H4 (cell line): ENCODE measurements at regions not wholly inside any gene's neighbourhood (a gene's known extent, or its start where the extent isn't known, plus 50 kb on each side); places are given as distances from the start of the nearest gene placed in this dataset.
A peak's percentile ranks its signal among the peaks of the same experiment; 100 is the strongest.

Source experiments
- DNase-seq: peaks from one replicate; pipeline ENCODE4 v3.0.0-alpha.2; 2015; ENCODE audit warnings: low spot score

DNA sequence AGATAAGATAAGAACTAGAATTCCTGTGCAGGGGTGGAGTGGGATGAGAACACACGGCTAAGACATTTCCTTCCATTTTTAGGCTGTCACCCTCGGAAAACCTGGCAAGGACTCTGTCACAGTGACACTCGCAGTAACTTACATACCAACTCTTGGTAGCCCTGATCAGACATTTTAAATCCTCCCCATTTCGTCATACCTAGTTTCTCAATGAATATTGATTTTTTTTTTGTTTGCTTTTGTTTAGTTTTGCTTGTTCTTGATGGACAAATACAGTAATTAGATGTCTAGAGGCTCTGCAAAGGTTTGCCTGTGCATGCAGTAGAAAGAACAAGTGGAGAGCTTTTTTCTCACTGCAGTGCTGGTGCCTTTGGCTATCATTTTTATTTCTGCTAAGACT, 213.0 kb upstream of the FAM83B start:
- no peak for DNase-seq

DNA sequence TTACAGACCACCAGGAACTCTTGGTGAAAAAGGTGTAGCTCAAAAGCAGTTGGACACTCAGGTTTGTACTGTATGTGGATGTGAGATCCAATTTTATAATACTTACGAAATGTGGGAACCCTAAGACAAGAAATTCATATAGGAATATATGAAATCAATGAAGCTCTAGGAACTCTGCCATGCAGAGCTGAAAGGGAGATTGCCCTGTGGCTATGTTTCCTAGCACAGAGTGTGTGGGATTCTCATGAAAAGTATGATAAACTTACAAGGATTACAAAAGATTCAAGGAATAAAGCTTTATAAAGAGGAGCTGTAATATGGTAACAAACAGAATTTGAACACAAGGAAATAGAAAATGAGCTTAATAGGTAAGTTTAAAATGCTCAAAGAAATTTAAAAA, 205.7 kb upstream of the FAM83B start:
- no peak for DNase-seq

- no peak for DNase-seq
These were observed 200.3 kb upstream of the FAM83B start for GRCh38 chr6:54646069-54646950.

GRCh38 chr6:54646951-54647664, 199.5 kb upstream of the FAM83B start:
- DNase-seq, result no peak

DNA sequence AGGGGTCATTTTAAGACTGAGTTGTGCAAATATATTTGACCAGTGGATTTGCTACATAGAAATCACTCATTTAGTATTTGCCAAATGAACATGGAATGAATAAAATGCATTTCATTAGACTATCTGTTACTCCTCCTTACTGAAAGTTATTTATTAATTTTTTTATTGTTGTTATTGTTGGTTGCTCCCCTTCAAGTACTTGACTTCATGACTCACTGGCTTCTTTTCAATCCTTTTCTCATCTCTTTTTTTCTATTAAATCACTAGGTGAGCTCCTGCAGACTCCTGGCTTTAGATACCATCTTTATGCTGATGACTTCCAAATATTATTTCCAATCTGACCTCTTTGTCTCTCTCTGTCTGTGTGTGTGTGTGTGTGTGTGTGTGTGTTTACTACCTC, 192.2 kb upstream of the FAM83B start:
- DNase-seq, result no peak

GRCh38 chr6:54655162-54655561, 191.4 kb upstream of the FAM83B start:
- no peak for DNase-seq

DNA sequence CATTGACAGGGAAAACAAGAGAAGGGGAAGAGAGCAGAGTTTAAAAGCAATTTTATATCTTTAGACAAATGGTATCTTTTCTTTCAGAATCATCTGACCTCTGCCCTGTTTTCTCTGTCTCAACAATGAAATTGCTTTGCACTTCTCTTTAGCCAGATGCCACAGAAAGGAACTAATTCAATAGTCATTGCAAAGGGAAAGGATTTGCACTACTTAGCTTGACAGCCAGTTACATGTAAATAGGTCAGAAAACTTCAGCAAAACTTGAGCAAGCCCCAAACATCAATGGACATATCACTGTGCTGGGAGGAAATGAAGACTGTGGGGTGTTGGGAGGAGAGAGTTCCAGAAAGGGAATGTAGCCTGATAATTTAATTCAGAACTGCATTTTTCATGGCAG, 181.3 kb upstream of the FAM83B start:
- no peak for DNase-seq

DNA sequence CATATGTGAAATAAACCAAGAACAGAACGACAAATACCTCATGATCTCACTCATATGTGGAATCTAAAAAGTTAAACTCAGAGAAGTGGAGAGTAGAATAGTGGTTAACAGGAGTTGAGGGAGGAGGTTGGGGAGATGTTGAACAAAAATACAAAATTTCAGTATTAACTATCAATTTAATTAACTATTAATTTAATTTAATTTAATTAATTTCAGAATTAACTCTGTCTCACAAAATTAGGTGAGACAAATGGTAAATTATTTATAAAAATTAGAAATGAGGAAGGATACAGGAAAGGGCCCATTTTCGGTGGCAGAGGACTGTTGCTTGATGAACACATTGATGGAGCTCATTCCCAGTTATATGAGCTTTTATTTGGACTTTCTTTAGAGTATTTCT, 166.0 kb upstream of the FAM83B start:
- no peak for DNase-seq

- no peak for DNase-seq
These were observed 165.3 kb upstream of the FAM83B start for GRCh38 chr6:54681267-54681666.

GRCh38 chr6:54681987-54682386, 164.6 kb upstream of the FAM83B start:
- peak; percentile 22 for DNase-seq

DNA sequence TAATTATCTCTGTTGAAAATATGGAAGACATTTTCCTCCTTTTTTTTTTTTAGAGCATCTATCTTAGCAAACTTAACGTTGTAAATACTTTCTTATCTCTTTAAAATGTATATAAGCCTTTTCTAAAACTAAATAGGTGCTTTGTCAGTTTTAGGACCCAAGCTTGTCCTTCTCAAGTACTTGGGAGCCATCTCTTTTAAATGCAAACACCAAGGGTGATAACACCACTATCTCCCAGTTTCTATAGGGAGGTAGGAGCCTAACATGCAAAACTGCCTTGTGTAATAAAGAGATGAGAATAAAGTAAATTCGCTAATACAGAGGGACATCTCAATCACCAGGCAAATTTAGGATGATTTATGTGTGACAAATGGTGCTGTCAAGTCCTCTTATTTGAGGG, 157.0 kb upstream of the FAM83B start:
- DNase-seq, result no peak

GRCh38 chr6:54690596-54690995, 156.0 kb upstream of the FAM83B start:
- DNase-seq, result no peak

- DNase-seq, result no peak
These were observed 151.5 kb upstream of the FAM83B start for GRCh38 chr6:54694928-54695532.

- DNase-seq, result no peak
These were observed 150.8 kb upstream of the FAM83B start for GRCh38 chr6:54695815-54696214.

DNA sequence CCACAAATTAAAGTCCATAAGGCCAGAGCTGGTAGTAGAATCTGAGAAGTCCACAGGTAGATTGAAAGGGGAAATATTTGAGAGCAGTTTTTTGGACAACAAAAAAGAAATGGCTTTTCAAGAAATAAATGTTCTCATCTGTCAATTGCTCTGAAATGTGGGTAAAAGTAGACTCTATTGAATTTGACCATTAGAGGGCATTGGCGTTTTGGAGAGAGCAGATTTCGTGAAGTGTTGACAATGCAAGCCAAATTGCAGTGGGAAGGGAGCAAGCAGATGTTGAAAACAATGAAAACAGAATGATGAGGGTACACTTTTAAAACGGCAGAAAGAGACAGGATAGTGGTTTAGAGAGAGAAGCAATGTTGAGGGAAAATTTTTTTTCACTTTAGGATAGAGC, 149.1 kb upstream of the FAM83B start:
- no peak for DNase-seq

DNA sequence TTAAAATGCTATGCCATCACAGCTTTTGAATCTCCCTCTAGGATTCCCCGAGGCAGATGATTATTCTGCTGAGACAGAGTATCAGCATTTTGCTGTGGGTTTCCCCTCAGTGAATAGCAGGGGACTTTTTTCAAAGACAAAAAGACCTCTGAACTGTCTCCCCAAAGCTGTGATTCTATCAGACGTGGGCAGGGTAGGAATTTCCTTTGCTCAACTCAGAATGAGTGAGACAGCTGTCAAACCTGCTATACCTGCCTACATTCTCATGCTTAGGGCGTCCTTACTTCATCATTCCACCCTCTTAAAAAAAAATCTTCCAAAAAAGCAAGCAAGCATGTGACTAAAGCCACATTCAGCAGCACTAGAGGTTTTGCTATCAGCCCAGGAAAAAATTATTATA, 147.6 kb upstream of the FAM83B start:
- no peak for DNase-seq

DNA sequence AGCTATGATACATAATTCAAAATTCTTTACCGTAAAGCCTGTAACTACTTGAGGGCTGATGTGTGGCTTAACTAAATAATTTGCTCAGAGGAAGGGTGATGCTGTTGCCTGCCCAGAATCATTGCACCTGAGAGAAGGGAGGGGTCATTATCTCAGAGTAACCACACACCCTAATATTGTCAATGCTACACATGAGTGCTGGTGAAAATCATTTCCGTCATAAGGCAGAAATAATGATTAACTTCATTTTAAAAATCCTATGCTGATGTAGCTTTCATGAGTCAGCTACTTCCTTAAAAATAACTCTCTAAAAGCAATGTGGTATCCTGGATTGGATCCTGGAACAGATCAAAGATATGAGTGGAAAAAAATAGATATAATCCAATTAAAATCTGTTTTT, 146.4 kb upstream of the FAM83B start:
- DNase-seq, result no peak

GRCh38 chr6:54702772-54703171, 143.8 kb upstream of the FAM83B start:
- no peak for DNase-seq

DNA sequence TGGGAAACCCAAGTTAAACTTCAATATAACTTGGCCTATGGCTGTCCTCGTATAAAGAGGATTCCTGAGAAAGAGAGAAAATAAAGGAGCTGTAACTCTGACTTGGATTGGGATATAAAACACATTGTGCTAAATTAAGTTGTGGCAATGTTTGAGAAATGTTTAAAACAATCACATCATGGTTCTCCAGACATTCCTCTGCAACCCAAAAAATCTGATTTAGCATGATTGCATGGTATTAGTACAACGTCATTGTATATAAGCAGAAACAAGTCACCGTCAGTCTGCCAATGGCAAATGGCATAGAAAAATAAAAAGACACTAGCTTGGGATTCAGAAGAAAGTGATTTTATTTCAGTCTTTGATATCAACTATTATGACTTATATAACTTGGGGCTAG, 140.2 kb upstream of the FAM83B start:
- DNase-seq, result no peak

GRCh38 chr6:54706844-54707605, 139.5 kb upstream of the FAM83B start:
- DNase-seq, result no peak

- DNase-seq, result no peak
These were observed 136.1 kb upstream of the FAM83B start for GRCh38 chr6:54710456-54710855.

DNA sequence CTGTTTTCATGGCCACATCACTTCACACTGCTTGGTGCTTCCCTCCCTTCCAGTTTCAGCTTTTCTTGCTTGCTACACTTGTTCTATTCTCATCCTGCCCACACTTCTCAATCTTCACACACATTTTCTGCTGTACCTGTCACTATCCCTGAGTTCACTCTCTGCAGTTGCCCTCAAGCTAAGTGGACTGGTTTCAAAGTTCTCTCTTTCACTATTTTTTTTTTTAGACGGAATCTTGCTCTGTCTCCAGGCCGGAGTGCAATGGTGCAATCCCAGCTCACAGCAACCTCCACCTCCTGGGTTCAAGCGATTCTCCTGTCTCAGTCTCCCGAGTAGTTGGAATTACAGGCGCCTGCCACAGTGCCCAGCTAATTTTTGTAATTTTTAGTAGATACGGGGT, 130.6 kb upstream of the FAM83B start:
- no peak for DNase-seq
